WTC11 (cell line): ENCODE measurements at regions not wholly inside any gene's neighbourhood (a gene's known extent, or its start where the extent isn't known, plus 50 kb on each side); places are given as distances from the start of the nearest gene placed in this dataset.

ENCODE experiments used
- CBFB ChIP-seq: sonication (generic); formaldehyde crosslinking; IDR thresholded peaks from 2 replicates; pipeline ENCODE4 v1.8.1; 2022; ENCODE audit warnings: mild to moderate bottlenecking, low read depth, missing genetic modification reagents
- CREB1 ChIP-seq: sonication (generic); formaldehyde crosslinking; IDR thresholded peaks from 2 replicates; pipeline ENCODE4 v1.8.0; 2023; ENCODE audit warnings: mild to moderate bottlenecking, missing genetic modification reagents
- CTCF ChIP-seq: fragments of 200-600 bp; IDR thresholded peaks from 2 replicates; pipeline ENCODE4 v1.8.0; 2022; ENCODE audit warnings: antibody characterized with exemption
- MAX ChIP-seq: sonication (generic); formaldehyde crosslinking; IDR thresholded peaks from 2 replicates; pipeline ENCODE4 v1.8.0; 2022; ENCODE audit warnings: mild to moderate bottlenecking, missing genetic modification reagents
- NFYB ChIP-seq: sonication (generic); formaldehyde crosslinking; conservative IDR thresholded peaks from 2 replicates; pipeline ENCODE4 v1.8.0; 2022; ENCODE audit warnings: low read depth, missing genetic modification reagents
- NR3C1 ChIP-seq: sonication (generic); formaldehyde crosslinking; conservative IDR thresholded peaks from 2 replicates; pipeline ENCODE4 v1.8.1; 2023; ENCODE audit warnings: low read depth, mild to moderate bottlenecking, missing genetic modification reagents
- SMAD4 ChIP-seq: sonication (generic); formaldehyde crosslinking; IDR thresholded peaks from 2 replicates; pipeline ENCODE4 v1.8.0; 2022; ENCODE audit warnings: mild to moderate bottlenecking, missing genetic modification reagents
- TEAD4 ChIP-seq: sonication (generic); formaldehyde crosslinking; IDR thresholded peaks from 2 replicates; pipeline ENCODE4 v1.8.0; 2022; ENCODE audit warnings: mild to moderate bottlenecking, missing genetic modification reagents
- USF1 ChIP-seq: sonication (generic); formaldehyde crosslinking; IDR thresholded peaks from 2 replicates; pipeline ENCODE4 v1.8.0; 2022; ENCODE audit warnings: mild to moderate bottlenecking, missing genetic modification reagents
- USF2 ChIP-seq: sonication (generic); formaldehyde crosslinking; IDR thresholded peaks from 2 replicates; pipeline ENCODE4 v1.8.1; 2023; ENCODE audit warnings: mild to moderate bottlenecking, missing genetic modification reagents, moderate library complexity

GRCh38 chr2:104501342-104501741, 352.6 kb upstream of the POU3F3 start:
- TF ChIP-seq CTCF (no peak), NFYB (CRISPR knock-in tag) (no peak), USF1 (CRISPR knock-in tag) (no peak), SMAD4 (CRISPR knock-in tag) (no peak), USF2 (CRISPR knock-in tag) (no peak), CREB1 (no peak), CBFB (CRISPR knock-in tag) (no peak), NR3C1 (no peak), TEAD4 (CRISPR knock-in tag) (no peak), MAX (no peak)
